PC-9 (cell line): ENCODE measurements at regions not wholly inside any gene's neighbourhood (a gene's known extent, or its start where the extent isn't known, plus 50 kb on each side); places are given as distances from the start of the nearest gene placed in this dataset.

Experiments
- BruUV-seq: library from RNA; stranded (reverse); fragments of 400-500 nt; replicated peaks from 2 replicates; lab custom pipeline; 2021; lab: Mats Ljungman, UMichigan
- CTCF ChIA-PET: fragments of 300-600 bp; sonication (Branson Sonifier 250); formaldehyde crosslinking; loops from one replicate; lab custom pipeline; 2022; ENCODE audit warnings: antibody characterized with exemption; lab: Charles Lee
- POLR2A ChIA-PET: fragments of 300-600 bp; sonication (Branson Sonifier 250); formaldehyde crosslinking; loops from one replicate; lab custom pipeline; 2022; ENCODE audit warnings: antibody characterized with exemption; ENCODE audit not compliant: unreplicated experiment; lab: Charles Lee
- DNase-seq, 2 experiments: peaks; one replicate each; pipeline versions ENCODE4 v3.0.0 to v3.0.0-alpha.2; 2015 to 2022; ENCODE audit warnings: mixed read lengths in 1 of 2
- H2AFZ ChIP-seq: fragments of 200-600 bp; sonication (generic); 2 replicates; pipeline ENCODE4 v1.8.1; 2017; ENCODE audit warnings: antibody characterized with exemption
- H3F3A ChIP-seq: fragments of 200-600 bp; sonication (generic); 2 replicates; pipeline ENCODE4 v1.8.1; 2017; ENCODE audit warnings: antibody characterized with exemption, mild to moderate bottlenecking, low read depth; ENCODE audit not compliant: insufficient read depth
- H3K27ac ChIP-seq: fragments of 200-600 bp; sonication (generic); 2 replicates; pipeline ENCODE4 v1.6.1; 2016; ENCODE audit warnings: mixed run types
- H3K27me3 ChIP-seq: fragments of 200-600 bp; sonication (generic); 2 replicates; pipeline ENCODE4 v1.6.1; 2016; ENCODE audit warnings: low read depth, mixed run types; ENCODE audit not compliant: insufficient read depth
- H3K36me3 ChIP-seq: fragments of 200-600 bp; sonication (generic); 2 replicates; pipeline ENCODE4 v1.6.1; 2016; ENCODE audit warnings: low read depth, mixed run types
- H3K4me1 ChIP-seq: fragments of 200-600 bp; sonication (generic); replicated peaks from 2 replicates; pipeline ENCODE4 v1.6.1; 2016; ENCODE audit warnings: mixed run types; ENCODE audit not compliant: insufficient read depth
- H3K4me2 ChIP-seq: fragments of 200-600 bp; sonication (generic); 2 replicates; pipeline ENCODE4 v1.6.1; 2017; ENCODE audit warnings: mixed run types
- H3K4me3 ChIP-seq: fragments of 200-600 bp; sonication (generic); 2 replicates; pipeline ENCODE4 v1.6.1; 2016; ENCODE audit warnings: mixed run types
- H3K79me2 ChIP-seq: fragments of 200-600 bp; sonication (generic); 2 replicates; pipeline ENCODE4 v1.6.1; 2017; ENCODE audit warnings: low read depth, mixed run types
- H3K9me2 ChIP-seq: fragments of 200-600 bp; sonication (generic); 2 replicates; pipeline ENCODE4 v1.8.1; 2017; ENCODE audit warnings: mild to moderate bottlenecking; ENCODE audit not compliant: insufficient read depth
- H3K9me3 ChIP-seq: fragments of 200-600 bp; sonication (generic); 2 replicates; pipeline ENCODE4 v1.8.1; 2016; ENCODE audit warnings: low read depth; ENCODE audit not compliant: insufficient read depth
- H4K20me1 ChIP-seq: fragments of 200-600 bp; sonication (generic); 2 replicates; pipeline ENCODE4 v1.8.1; 2017; ENCODE audit not compliant: insufficient read depth
- CTCF ChIP-seq: fragments of 200-600 bp; sonication (generic); conservative IDR thresholded peaks from 2 replicates; pipeline ENCODE4 v1.6.1; 2017; ENCODE audit warnings: mixed run types, antibody characterized with exemption, mild to moderate bottlenecking, moderate library complexity
- EZH2 ChIP-seq: fragments of 200-600 bp; sonication (generic); IDR thresholded peaks from 2 replicates; pipeline ENCODE4 v1.8.0; 2017; ENCODE audit warnings: antibody characterized with exemption, low read depth
- intact Hi-C: fragments of 100-400 bp; cut with micrococcal nuclease; formaldehyde crosslinking; loops from one replicate; pipeline ENCODE4 v1.10.0; 2022; ENCODE audit not compliant: unreplicated experiment

DNA sequence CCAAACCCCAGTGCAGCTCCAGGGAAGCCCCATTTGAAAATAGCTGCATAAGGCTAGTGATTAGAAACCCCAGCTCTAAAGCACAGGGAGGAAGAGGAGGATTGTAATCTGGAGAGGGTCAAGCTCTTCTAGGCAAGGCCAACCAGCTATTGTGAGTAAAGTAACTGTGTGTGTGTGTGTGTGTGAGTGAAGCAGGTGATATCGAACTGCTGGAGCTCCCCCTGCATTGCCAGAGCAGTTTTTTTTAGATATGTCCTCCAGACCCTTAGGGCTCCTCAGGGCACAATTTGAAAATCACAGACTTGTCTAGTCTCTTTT, 177.4 kb upstream of the NABP1 start:
- no TSS peak for BruUV-seq
- H3K27me3 ChIP-seq: no peaks in the 10 kb centered on the region
- H3K9me2 ChIP-seq: no peaks in the 10 kb centered on the region
- no peaks in the 10 kb centered on the region for H3K4me1 ChIP-seq
- no peak overlapping the region for H3K27ac ChIP-seq
- intact Hi-C loops: loop anchor here (2.0 to 5.0 kb wide), 2 partner anchors 448 to 718 kb away; no protein-coding TSS in a partner anchor
- ChIA-PET CTCF (no interaction called here), POLR2A (no interaction called here)
- H3K4me2 ChIP-seq: no peak overlapping the region
- H3K4me3 ChIP-seq: no peak overlapping the region
- H3K79me2 ChIP-seq: no peaks in the 10 kb centered on the region
- H2AFZ ChIP-seq: no peak overlapping the region
- H3K9me3 ChIP-seq: no peaks in the 10 kb centered on the region
- no peaks in the 10 kb centered on the region for H4K20me1 ChIP-seq
- H3F3A ChIP-seq: no peaks in the 10 kb centered on the region
- no peak for DNase-seq
- TF ChIP-seq CTCF (no peak), EZH2 (no peak)
- no peaks in the 10 kb centered on the region for H3K36me3 ChIP-seq

DNA sequence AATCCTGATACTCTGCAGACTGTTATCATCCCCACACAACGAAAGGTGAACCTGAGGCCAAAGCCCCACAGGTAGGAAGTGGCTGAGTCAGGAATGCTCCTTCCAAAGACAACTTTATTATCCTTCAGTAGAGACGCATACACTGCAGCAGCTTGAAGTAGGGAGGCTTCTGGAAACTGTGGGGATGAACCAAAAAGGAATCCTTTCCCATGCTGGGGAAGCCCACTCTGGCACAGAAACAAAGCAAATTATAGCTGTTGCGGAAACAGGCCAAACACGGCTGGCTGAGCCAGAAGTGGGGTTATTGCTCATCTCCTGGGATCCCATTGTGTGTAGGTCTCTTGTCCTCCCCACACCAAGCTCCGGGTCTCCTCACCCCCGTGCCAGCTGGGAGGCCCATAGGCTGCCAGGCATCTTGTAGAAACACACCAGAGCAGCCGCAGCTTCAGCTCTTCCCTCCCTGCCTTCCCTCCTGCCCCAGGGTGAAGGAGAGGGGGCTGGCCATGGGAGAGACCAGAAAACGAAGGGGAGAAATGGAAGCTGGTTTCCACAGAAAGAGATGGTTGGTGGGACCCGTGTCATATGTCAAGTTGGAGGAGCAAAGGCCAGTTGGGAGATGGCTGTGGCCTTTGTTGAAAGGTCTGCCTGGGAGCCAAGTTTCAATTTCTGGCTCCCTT, 176.9 kb upstream of the NABP1 start:
- Histone ChIP-seq H4K20me1 (no peaks in the 10 kb centered on the region), H3K27me3 (no peaks in the 10 kb centered on the region), H3K27ac (no peak overlapping the region), H3K4me3 (no peak overlapping the region), H3K9me2 (no peaks in the 10 kb centered on the region), H3K79me2 (no peaks in the 10 kb centered on the region), H3K4me2 (no peak overlapping the region), H3K9me3 (no peaks in the 10 kb centered on the region), H3K4me1 (no peaks in the 10 kb centered on the region), H3K36me3 (no peaks in the 10 kb centered on the region), H3F3A (no peaks in the 10 kb centered on the region), H2AFZ (no peak overlapping the region)
- ChIA-PET POLR2A (interaction anchor here (0.7 kb wide), 1 partner anchor 597 kb away, joined by 6 read pairs; no protein-coding TSS in a partner anchor), CTCF (interaction anchor here (0.7 kb wide), 2 partner anchors 107 to 340 kb away, joined by 3 to 5 read pairs; no protein-coding TSS in a partner anchor)
- no peak for TF ChIP-seq EZH2
- TF ChIP-seq CTCF: no peak
- intact Hi-C loops: loop anchor here (1.0 to 5.0 kb wide), 5 partner anchors 256 to 719 kb away; partner anchors contain the start of gene MYO1B
- no TSS peak for BruUV-seq
- no peak for DNase-seq

- Histone ChIP-seq H2AFZ (no peak overlapping the region), H3K36me3 (no peaks in the 10 kb centered on the region), H3K4me2 (no peak overlapping the region), H3K4me1 (no peaks in the 10 kb centered on the region), H3K9me2 (no peaks in the 10 kb centered on the region), H3K27me3 (no peaks in the 10 kb centered on the region), H3F3A (no peaks in the 10 kb centered on the region), H4K20me1 (no peaks in the 10 kb centered on the region), H3K79me2 (no peaks in the 10 kb centered on the region), H3K27ac (no peak overlapping the region), H3K9me3 (no peaks in the 10 kb centered on the region), H3K4me3 (no peak overlapping the region)
- BruUV-seq: no TSS peak
- DNase-seq: no peak
- ChIA-PET CTCF (interaction anchor here (0.6 to 0.7 kb wide), 4 partner anchors 75 to 341 kb away, joined by 3 to 5 read pairs (median 3); no protein-coding TSS in a partner anchor), POLR2A (interaction anchor here (0.7 kb wide), 1 partner anchor 598 kb away, joined by 6 read pairs; no protein-coding TSS in a partner anchor)
- intact Hi-C loops: loop anchor here (1.0 to 5.0 kb wide), 5 partner anchors 256 to 719 kb away; partner anchors contain the start of gene MYO1B
- peak; percentile 57 for TF ChIP-seq CTCF
- no peak for TF ChIP-seq EZH2
Observed at GRCh38 chr2:191501561-191502168, 176.3 kb upstream of the NABP1 start.
